ENCODE measurements at regions not wholly inside any gene's neighbourhood (a gene's known extent, or its start where the extent isn't known, plus 50 kb on each side); places are given as distances from the start of the nearest gene placed in this dataset.

- no peak for DNase-seq
- intact Hi-C loops (cut with DNase I) = no loop called here
- no peak for ATAC-seq
Measured at GRCh38 chr1:168941640-168942039, 164.8 kb upstream of the ATP1B1 start.

GRCh38 chr1:168942165-168942564 is 164.3 kb upstream of the ATP1B1 start:
- no peaks in the 10 kb centered on the region for H3K9me3 ChIP-seq
- H3K27ac ChIP-seq = no peak overlapping the region
- peaks cover 5% of the 10 kb centered on the region for H3K4me1 ChIP-seq
- ATAC-seq = no peak
- H3K27me3 ChIP-seq = no peaks in the 10 kb centered on the region
- no peak overlapping the region for H3K4me3 ChIP-seq
- TF ChIP-seq CTCF (IDR thresholded peaks at IDR 0.05) = no peak
- intact Hi-C loops (cut with DNase I) = no loop called here
- no peaks in the 10 kb centered on the region for H3K36me3 ChIP-seq
- DNase-seq = no peak

More at GRCh38 chr1:168941640-168942039, 164.8 kb upstream of the ATP1B1 start:
- Histone ChIP-seq H3K36me3 (no peaks in the 10 kb centered on the region), H3K27me3 (no peaks in the 10 kb centered on the region), H3K4me3 (no peak overlapping the region), H3K27ac (no peak overlapping the region), H3K4me1 (peaks cover 5% of the 10 kb centered on the region), H3K9me3 (no peaks in the 10 kb centered on the region)
- TF ChIP-seq CTCF (IDR thresholded peaks at IDR 0.05) = no peak

GRCh38 chr1:168945870-168946269 is 160.6 kb upstream of the ATP1B1 start:
- H3K36me3 ChIP-seq = no peaks in the 10 kb centered on the region
- intact Hi-C loops (cut with DNase I) = no loop called here
- TF ChIP-seq CTCF (IDR thresholded peaks at IDR 0.05) = no peak
- ATAC-seq = peak; percentile 88
- H3K4me1 ChIP-seq = peaks cover 5% of the 10 kb centered on the region
- no peak for DNase-seq
- H3K4me3 ChIP-seq = no peak overlapping the region
- no peaks in the 10 kb centered on the region for H3K9me3 ChIP-seq
- no peaks in the 10 kb centered on the region for H3K27me3 ChIP-seq
- no peak overlapping the region for H3K27ac ChIP-seq

GRCh38 chr1:168947041-168947440 is 159.4 kb upstream of the ATP1B1 start:
- H3K27ac ChIP-seq = no peak overlapping the region
- no peaks in the 10 kb centered on the region for H3K9me3 ChIP-seq
- H3K36me3 ChIP-seq = no peaks in the 10 kb centered on the region
- intact Hi-C loops (cut with DNase I) = no loop called here
- no peak for TF ChIP-seq CTCF (IDR thresholded peaks at IDR 0.05)
- DNase-seq = no peak
- H3K4me1 ChIP-seq = peaks cover 5% of the 10 kb centered on the region
- peak; percentile 62 for ATAC-seq
- no peak overlapping the region for H3K4me3 ChIP-seq
- no peaks in the 10 kb centered on the region for H3K27me3 ChIP-seq

- no peak for TF ChIP-seq CTCF (IDR thresholded peaks at IDR 0.05)
- intact Hi-C loops (cut with DNase I) = no loop called here
- peaks cover 5% of the 10 kb centered on the region for H3K4me1 ChIP-seq
- ATAC-seq (no peak), DNase-seq (no peak)
- no peaks in the 10 kb centered on the region for H3K36me3 ChIP-seq
- H3K9me3 ChIP-seq = no peaks in the 10 kb centered on the region
- H3K27me3 ChIP-seq = no peaks in the 10 kb centered on the region
- no peak overlapping the region for H3K27ac ChIP-seq
- no peak overlapping the region for H3K4me3 ChIP-seq
Measured at GRCh38 chr1:168949672-168950071, 156.8 kb upstream of the ATP1B1 start.

GRCh38 chr1:168957818-168958217 is 148.7 kb upstream of the ATP1B1 start:
- Histone ChIP-seq H3K27ac (no peak overlapping the region), H3K36me3 (no peaks in the 10 kb centered on the region), H3K4me1 (no peaks in the 10 kb centered on the region), H3K27me3 (no peaks in the 10 kb centered on the region), H3K4me3 (no peak overlapping the region), H3K9me3 (no peaks in the 10 kb centered on the region)
- DNase-seq (no peak), ATAC-seq (no peak)
- no peak for TF ChIP-seq CTCF (IDR thresholded peaks at IDR 0.05)
- intact Hi-C loops (cut with DNase I) = no loop called here
